Tibial artery (tissue), 4 donors: ENCODE measurements at regions not wholly inside any gene's neighbourhood (a gene's known extent, or its start where the extent isn't known, plus 50 kb on each side); places are given as distances from the start of the nearest gene placed in this dataset.
A peak's percentile ranks its signal among the peaks of the same experiment; 100 is the strongest.

Experiments
- DNase-seq, 2 donors: peaks; one replicate each; pipeline ENCODE4 v3.0.0-alpha.2; 2019
- H3K27ac ChIP-seq, 2 donors: fragments of 200-600 bp; sonication (generic) in 1 of 2; 1 replicate in 1 of 2; 2 replicates in 1 of 2; pipeline ENCODE4 v1.5.1; 2018 to 2019; ENCODE audit warnings: mild to moderate bottlenecking in 1 of 2
- H3K27me3 ChIP-seq, 2 donors: fragments of 200-600 bp; sonication (generic) in 1 of 2; one replicate each; pipeline versions ENCODE4 v1.5.1 to v1.6.0; 2016 to 2019
- H3K36me3 ChIP-seq, 3 donors: fragments of 200-600 bp; sonication (generic) in 2 of 3; one replicate each; pipeline ENCODE4 v1.5.1; 2016 to 2019; ENCODE audit warnings: mild to moderate bottlenecking in 2 of 3
- H3K4me1 ChIP-seq, 4 donors: fragments of 200-600 bp; sonication (generic) in 2 of 4; 1 replicate in 3 of 4; 2 replicates in 1 of 4; pipeline ENCODE4 v1.5.1; 2016 to 2019
- H3K4me3 ChIP-seq, 2 donors: fragments of 200-600 bp; sonication (generic) in 1 of 2; 1 replicate in 1 of 2; 2 replicates in 1 of 2; pipeline ENCODE4 v1.5.1; 2018 to 2019; ENCODE audit warnings: mild to moderate bottlenecking in 2 of 2
- H3K9me3 ChIP-seq, 3 donors: fragments of 200-600 bp; sonication (generic) in 1 of 3; one replicate each; pipeline ENCODE4 v1.5.1; 2016 to 2019
- intact Hi-C: fragments of 100-400 bp; cut with DNase I; formaldehyde crosslinking; loops from one replicate; pipeline ENCODE4 v1.15.0; 2023; ENCODE audit warnings: low total_unique reads
- TF ChIP-seq, protein P1 (sequence below), 2 experiments: fragments of 200-600 bp in 1 of 2; fragments of 450-650 bp in 1 of 2; IDR thresholded peaks; one replicate each; pipeline ENCODE4 v1.5.1; 2017 to 2019; ENCODE audit warnings: antibody characterized with exemption in 2 of 2, mild to moderate bottlenecking in 1 of 2, moderate library complexity in 1 of 2

- intact Hi-C loops: no loop called here
- TF ChIP-seq, protein P1, sequence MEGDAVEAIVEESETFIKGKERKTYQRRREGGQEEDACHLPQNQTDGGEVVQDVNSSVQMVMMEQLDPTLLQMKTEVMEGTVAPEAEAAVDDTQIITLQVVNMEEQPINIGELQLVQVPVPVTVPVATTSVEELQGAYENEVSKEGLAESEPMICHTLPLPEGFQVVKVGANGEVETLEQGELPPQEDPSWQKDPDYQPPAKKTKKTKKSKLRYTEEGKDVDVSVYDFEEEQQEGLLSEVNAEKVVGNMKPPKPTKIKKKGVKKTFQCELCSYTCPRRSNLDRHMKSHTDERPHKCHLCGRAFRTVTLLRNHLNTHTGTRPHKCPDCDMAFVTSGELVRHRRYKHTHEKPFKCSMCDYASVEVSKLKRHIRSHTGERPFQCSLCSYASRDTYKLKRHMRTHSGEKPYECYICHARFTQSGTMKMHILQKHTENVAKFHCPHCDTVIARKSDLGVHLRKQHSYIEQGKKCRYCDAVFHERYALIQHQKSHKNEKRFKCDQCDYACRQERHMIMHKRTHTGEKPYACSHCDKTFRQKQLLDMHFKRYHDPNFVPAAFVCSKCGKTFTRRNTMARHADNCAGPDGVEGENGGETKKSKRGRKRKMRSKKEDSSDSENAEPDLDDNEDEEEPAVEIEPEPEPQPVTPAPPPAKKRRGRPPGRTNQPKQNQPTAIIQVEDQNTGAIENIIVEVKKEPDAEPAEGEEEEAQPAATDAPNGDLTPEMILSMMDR (IDR thresholded peaks at IDR 0.05): no peak
- Histone ChIP-seq H3K9me3 (no peaks in the 10 kb centered on the region), H3K27ac (no peak overlapping the region), H3K4me1 (peaks cover 0 to 27% (median 7%) of the 10 kb centered on the region in 4 donors), H3K27me3 (no peaks in the 10 kb centered on the region), H3K4me3 (no peak overlapping the region), H3K36me3 (no peaks in the 10 kb centered on the region)
- no peak for DNase-seq
Measured at GRCh38 chr7:18384491-18385143, 110.9 kb upstream of the HDAC9 start.

DNA sequence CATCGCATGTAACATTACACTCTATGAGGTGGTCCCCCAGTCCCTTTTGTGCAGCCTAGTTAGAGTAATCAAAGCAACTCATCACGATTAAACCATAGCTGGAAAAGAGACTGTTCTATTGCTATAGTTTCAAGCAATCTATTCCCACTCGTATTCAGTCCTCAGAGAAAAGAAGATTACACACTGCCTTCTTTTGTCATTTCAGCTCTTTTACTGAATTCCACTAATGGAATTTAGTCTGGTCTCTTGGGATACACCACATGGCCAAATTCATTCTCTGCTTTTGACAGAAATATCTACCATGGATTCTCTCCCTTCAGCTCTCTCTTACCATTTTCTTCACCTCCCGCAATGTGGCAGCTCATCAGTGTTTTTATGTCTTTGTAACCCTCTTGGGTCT lies 108.9 kb upstream of the HDAC9 start:
- intact Hi-C loops: no loop called here

DNA sequence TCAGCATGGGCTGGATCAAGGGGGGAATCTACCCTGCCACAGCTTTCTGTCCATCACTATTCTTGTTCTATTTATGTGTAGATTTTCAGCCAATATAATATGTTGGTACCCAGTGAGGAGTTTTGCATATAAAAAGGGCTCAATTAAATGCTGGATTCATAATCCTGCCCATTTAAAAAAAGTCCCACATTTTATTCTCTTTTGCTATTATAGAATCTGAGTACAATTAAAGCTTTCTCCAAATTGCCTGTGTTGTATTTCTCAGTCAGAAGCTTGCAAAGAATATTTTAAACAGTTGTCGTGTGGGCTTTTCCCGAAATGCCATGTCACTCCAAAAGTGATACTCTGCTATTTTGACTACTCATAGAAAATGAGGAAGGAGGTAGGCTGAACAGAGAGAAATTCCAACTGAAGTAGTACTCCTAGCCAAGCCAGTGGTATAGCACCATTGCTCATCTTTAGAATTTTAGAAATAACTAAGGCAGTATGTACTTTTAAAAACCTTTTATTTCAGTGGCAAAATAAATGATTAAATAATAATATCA lies 108.3 kb upstream of the HDAC9 start:
- DNase-seq: no peak
- H3K4me1 ChIP-seq: peaks cover 0 to 43% (median 16%) of the 10 kb centered on the region in 4 donors
- no peak overlapping the region for H3K4me3 ChIP-seq
- no peaks in the 10 kb centered on the region for H3K36me3 ChIP-seq
- no peaks in the 10 kb centered on the region for H3K27me3 ChIP-seq
- no peak overlapping the region for H3K27ac ChIP-seq
- intact Hi-C loops: no loop called here
- TF ChIP-seq, protein P1 (IDR thresholded peaks at IDR 0.05): no peak
- H3K9me3 ChIP-seq: no peaks in the 10 kb centered on the region

More for the DNA sequence above, 108.9 kb upstream of the HDAC9 start:
- H3K4me1 ChIP-seq: peaks cover 0 to 43% (median 16%) of the 10 kb centered on the region in 4 donors
- H3K4me3 ChIP-seq: no peak overlapping the region
- TF ChIP-seq, protein P1 (IDR thresholded peaks at IDR 0.05): no peak
- no peaks in the 10 kb centered on the region for H3K36me3 ChIP-seq
- no peak for DNase-seq
- H3K27ac ChIP-seq: no peak overlapping the region
- no peaks in the 10 kb centered on the region for H3K9me3 ChIP-seq
- H3K27me3 ChIP-seq: no peaks in the 10 kb centered on the region

DNA sequence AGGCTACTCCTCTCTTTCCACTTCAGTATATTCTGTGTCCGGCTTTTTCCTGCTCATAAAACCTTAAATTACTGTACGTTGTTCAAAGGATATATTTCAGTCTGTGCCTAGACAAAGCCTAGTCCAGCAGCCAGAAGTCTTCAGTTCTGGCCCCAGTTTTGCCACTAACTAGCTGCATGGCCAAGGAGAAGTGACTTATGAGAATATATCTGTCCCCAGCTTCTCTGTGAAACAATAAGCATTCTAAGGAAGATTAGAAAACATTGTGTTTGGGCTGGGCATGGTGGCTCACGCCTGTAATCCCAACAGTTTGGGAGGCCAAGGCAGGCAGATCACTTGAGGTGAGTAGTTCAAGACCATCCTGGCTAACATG lies 105.0 kb upstream of the HDAC9 start:
- no peaks in the 10 kb centered on the region for H3K27me3 ChIP-seq
- H3K36me3 ChIP-seq: no peaks in the 10 kb centered on the region
- no peaks in the 10 kb centered on the region for H3K9me3 ChIP-seq
- H3K27ac ChIP-seq: peak overlapping the region; percentile 40 to 50
- intact Hi-C loops: loop anchor here (10.0 kb wide), 1 partner anchor 64 kb away; no protein-coding TSS in a partner anchor
- TF ChIP-seq, protein P1 (IDR thresholded peaks at IDR 0.05): no peak
- H3K4me1 ChIP-seq: peaks cover 0 to 43% (median 16%) of the 10 kb centered on the region in 4 donors
- DNase-seq: no peak
- no peak overlapping the region for H3K4me3 ChIP-seq

- DNase-seq: no peak
- intact Hi-C loops: loop anchor here (10.0 kb wide), 1 partner anchor 61 kb away; no protein-coding TSS in a partner anchor
Measured at GRCh38 chr7:18393465-18394118, 102.0 kb upstream of the HDAC9 start.

More at GRCh38 chr7:18393465-18394118, 102.0 kb upstream of the HDAC9 start:
- Histone ChIP-seq H3K9me3 (no peaks in the 10 kb centered on the region), H3K27me3 (no peaks in the 10 kb centered on the region), H3K36me3 (no peaks in the 10 kb centered on the region), H3K27ac (no peak overlapping the region), H3K4me3 (no peak overlapping the region), H3K4me1 (peaks cover 0 to 26% (median 14%) of the 10 kb centered on the region in 4 donors)
- TF ChIP-seq, protein P1 (IDR thresholded peaks at IDR 0.05): no peak
